NCI-H82 (cell line): ENCODE measurements at regions not wholly inside any gene's neighbourhood (a gene's known extent, or its start where the extent isn't known, plus 50 kb on each side); places are given as distances from the start of the nearest gene placed in this dataset.

ENCODE experiments used
- DNase-seq: peaks from one replicate; lab custom pipeline; 2025; lab: John Stamatoyannopoulos, UW

- no peak for DNase-seq
Measured at GRCh38 chrX:30161043-30161442, 54.3 kb upstream of the MAGEB2 start.
